GM13976 (cell line): ENCODE measurements at regions not wholly inside any gene's neighbourhood (a gene's known extent, or its start where the extent isn't known, plus 50 kb on each side); places are given as distances from the start of the nearest gene placed in this dataset.

Source experiments
- DNase-seq: peaks from one replicate; pipeline ENCODE4 v3.0.0; 2012; ENCODE audit warnings: low spot score
- CTCF ChIP-seq: IDR thresholded peaks from 2 replicates; pipeline ENCODE4 v1.5.1; 2012; ENCODE audit warnings: borderline replicate concordance, mild to moderate bottlenecking; ENCODE audit not compliant: insufficient read depth; ENCODE audit errors: extremely low read depth, missing control alignments, control extremely low read depth
- in situ Hi-C: fragments of 300-500 bp; cut with MboI; formaldehyde crosslinking; loops from one replicate; pipeline ENCODE4 v1.12.0; 2022; ENCODE audit warnings: low sequenced_read_pairs, mixed read lengths, inconsistent platforms; ENCODE audit not compliant: unreplicated experiment

- in situ Hi-C loops = no loop called here
- TF ChIP-seq CTCF = no peak
- DNase-seq = no peak
Measured at GRCh38 chr7:54810401-54810800, 51.4 kb upstream of the SEC61G start.

DNA sequence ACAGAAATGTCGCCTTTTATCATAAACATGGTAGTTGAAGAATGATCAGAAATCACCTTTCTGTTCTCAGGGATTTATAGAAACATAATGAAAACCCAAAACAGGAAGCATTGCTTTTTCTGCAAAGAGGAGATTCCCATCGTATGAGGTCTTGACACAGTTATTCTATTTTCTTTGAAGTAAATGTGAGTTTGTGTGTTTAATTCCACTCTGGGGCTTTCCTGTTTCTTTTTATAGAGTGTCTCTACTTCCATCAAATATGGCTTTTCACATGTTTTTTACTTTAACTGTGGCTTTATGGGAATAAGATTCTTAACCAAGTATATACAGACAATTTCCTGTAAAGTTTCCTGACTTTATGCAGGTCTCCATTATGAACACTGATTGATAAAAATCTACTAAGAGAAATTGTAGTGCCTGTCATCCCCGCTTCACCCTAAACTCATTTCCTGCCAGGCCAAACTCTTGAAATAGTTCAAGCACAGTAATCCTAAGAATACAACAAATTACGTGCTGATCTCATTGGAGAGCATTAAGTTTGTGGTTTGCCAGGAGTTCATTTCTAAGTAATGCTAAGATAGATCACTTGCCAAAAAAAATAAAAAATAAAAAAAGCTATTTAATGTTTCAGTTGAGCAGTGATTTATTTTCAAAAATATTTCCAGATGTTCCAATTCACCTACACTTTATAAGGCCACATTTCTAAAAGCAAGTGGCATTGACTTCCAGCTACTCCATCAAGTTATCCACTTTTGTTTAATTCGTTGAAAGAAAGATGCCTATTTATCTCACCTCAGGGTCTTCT lies 52.2 kb upstream of the SEC61G start:
- DNase-seq = no peak
- in situ Hi-C loops = no loop called here

GRCh38 chr7:54811846-54812254 lies 52.8 kb upstream of the SEC61G start:
- no peak for DNase-seq
- TF ChIP-seq CTCF = no peak
- in situ Hi-C loops = no loop called here

More for the DNA sequence above, 52.2 kb upstream of the SEC61G start:
- TF ChIP-seq CTCF = no peak

DNA sequence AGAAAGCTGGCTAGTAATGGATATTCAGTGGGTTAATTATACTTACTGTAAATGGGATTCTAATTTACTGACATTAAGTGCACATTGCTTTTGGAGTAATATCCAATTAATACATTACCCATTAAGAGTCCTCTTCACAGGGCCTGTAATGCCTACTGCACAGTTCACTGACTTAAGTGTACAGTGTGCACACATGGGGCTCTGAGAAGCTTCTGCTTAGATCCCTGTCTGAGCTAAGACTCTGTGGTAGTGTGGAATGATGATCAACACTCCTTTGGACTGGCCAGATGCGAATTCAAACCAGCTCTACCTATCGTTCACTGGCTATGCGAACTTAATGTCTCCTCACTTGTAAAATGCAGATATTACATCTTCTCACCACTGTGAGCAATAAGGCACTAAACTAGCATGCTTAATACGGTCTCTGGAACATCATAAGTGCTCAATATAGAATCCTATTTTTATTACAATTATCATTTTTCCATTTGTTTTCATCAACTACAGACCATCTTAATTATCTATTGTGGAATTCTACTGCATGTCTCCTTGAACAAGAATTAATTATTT lies 53.8 kb upstream of the SEC61G start:
- no peak for DNase-seq
- in situ Hi-C loops = no loop called here
- no peak for TF ChIP-seq CTCF

DNA sequence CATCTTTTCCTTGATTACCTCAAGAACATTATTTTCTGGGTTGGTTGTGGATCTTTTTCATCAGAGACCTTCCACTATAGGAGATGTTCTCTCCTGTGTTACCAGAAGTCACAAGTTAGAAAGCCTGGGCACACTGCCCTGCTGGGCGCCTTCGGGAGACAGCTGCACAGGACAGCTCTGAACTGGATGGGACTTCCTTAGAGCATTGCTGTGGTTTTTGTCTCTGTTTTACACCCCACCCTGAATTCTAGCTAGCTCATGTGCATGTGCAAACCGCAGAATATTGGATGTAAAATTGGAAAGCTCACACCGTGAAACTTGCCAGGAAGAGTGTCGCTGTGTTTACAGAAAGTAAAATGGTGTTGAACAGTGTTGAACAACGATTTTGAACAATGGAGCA lies 54.4 kb upstream of the SEC61G start:
- in situ Hi-C loops = no loop called here
- DNase-seq = no peak
- no peak for TF ChIP-seq CTCF

DNA sequence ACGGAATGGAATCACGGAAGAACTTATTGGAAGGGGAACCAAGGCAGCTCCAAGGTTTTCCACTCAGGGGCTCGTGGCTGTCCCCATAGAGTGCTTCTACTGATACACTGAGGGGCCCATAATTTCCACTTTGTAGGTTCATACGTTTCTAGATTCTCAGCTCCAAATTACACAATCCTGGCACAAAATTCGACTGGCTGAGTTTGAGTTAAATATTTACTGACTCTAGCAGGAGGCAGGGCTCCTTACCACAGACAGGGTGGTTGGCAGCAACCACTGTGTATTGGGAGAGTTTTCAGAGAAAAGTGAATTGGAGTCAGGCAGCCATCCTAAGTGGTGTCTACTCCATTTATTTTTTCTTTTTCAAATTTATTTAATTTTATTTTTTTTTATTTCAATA lies 55.4 kb upstream of the SEC61G start:
- no peak for TF ChIP-seq CTCF
- no peak for DNase-seq
- in situ Hi-C loops = no loop called here
